ENCODE measurements at regions not wholly inside any gene's neighbourhood (a gene's known extent, or its start where the extent isn't known, plus 50 kb on each side); places are given as distances from the start of the nearest gene placed in this dataset.

GRCh38 chr9:82598241-82599039, 464.5 kb downstream of the RASEF start:
- DNase-seq: no peak

- no peak for DNase-seq
These were observed 463.5 kb downstream of the RASEF start for GRCh38 chr9:82599336-82599949.

GRCh38 chr9:82600536-82601292, 462.2 kb downstream of the RASEF start:
- DNase-seq: no peak

GRCh38 chr9:82601293-82601771, 461.6 kb downstream of the RASEF start:
- DNase-seq: no peak

- DNase-seq: no peak
These were observed 457.8 kb downstream of the RASEF start for GRCh38 chr9:82604947-82605656.

GRCh38 chr9:82605657-82606031, 457.3 kb downstream of the RASEF start:
- no peak for DNase-seq

- DNase-seq: no peak
These were observed 456.9 kb downstream of the RASEF start for GRCh38 chr9:82606071-82606470.

- DNase-seq: no peak
These were observed 456.2 kb downstream of the RASEF start for GRCh38 chr9:82606492-82607382.

GRCh38 chr9:82608487-82608886, 454.5 kb downstream of the RASEF start:
- no peak for DNase-seq

- no peak for DNase-seq
These were observed 450.0 kb downstream of the RASEF start for GRCh38 chr9:82612942-82613341.

- no peak for DNase-seq
These were observed 449.4 kb downstream of the RASEF start for GRCh38 chr9:82613498-82613897.

GRCh38 chr9:82616545-82616944, 446.4 kb downstream of the RASEF start:
- no peak for DNase-seq

GRCh38 chr9:82621447-82621846, 441.5 kb downstream of the RASEF start:
- DNase-seq: no peak

GRCh38 chr9:82637368-82637767, 425.6 kb downstream of the RASEF start:
- DNase-seq: no peak

GRCh38 chr9:82645600-82645999, 417.3 kb downstream of the RASEF start:
- no peak for DNase-seq

GRCh38 chr9:82650368-82650767, 412.6 kb downstream of the RASEF start:
- DNase-seq: no peak

GRCh38 chr9:82651474-82651873, 411.5 kb downstream of the RASEF start:
- no peak for DNase-seq

- DNase-seq: no peak
These were observed 397.6 kb downstream of the RASEF start for GRCh38 chr9:82665324-82665723.

- DNase-seq: no peak
These were observed 394.2 kb downstream of the RASEF start for GRCh38 chr9:82668689-82669199.

GRCh38 chr9:82670000-82670399, 392.9 kb downstream of the RASEF start:
- no peak for DNase-seq

GRCh38 chr9:82670726-82671125, 392.2 kb downstream of the RASEF start:
- DNase-seq: no peak

GRCh38 chr9:82673201-82673600, 389.7 kb downstream of the RASEF start:
- no peak for DNase-seq
